GM19043 (cell line): ENCODE measurements at regions not wholly inside any gene's neighbourhood (a gene's known extent, or its start where the extent isn't known, plus 50 kb on each side); places are given as distances from the start of the nearest gene placed in this dataset.

ENCODE experiments used
- ATAC-seq: cut with Tn5 transposase; IDR thresholded peaks from one replicate; pipeline ENCODE4 v1.9.1; 2021; ENCODE audit warnings: low read depth; ENCODE audit not compliant: unreplicated experiment

GRCh38 chr3:25372167-25372566, 55.9 kb upstream of the RARB start:
- ATAC-seq, result no peak

- ATAC-seq, result no peak
Observed at GRCh38 chr3:25376340-25376739, 51.7 kb upstream of the RARB start.

- ATAC-seq, result no peak
Observed at GRCh38 chr3:25377042-25377441, 51.0 kb upstream of the RARB start.
